ENCODE measurements at regions not wholly inside any gene's neighbourhood (a gene's known extent, or its start where the extent isn't known, plus 50 kb on each side); places are given as distances from the start of the nearest gene placed in this dataset.

GRCh38 chr18:22467760-22468553 lies 50.2 kb upstream of the CTAGE1 start:
- TF ChIP-seq, protein P1, sequence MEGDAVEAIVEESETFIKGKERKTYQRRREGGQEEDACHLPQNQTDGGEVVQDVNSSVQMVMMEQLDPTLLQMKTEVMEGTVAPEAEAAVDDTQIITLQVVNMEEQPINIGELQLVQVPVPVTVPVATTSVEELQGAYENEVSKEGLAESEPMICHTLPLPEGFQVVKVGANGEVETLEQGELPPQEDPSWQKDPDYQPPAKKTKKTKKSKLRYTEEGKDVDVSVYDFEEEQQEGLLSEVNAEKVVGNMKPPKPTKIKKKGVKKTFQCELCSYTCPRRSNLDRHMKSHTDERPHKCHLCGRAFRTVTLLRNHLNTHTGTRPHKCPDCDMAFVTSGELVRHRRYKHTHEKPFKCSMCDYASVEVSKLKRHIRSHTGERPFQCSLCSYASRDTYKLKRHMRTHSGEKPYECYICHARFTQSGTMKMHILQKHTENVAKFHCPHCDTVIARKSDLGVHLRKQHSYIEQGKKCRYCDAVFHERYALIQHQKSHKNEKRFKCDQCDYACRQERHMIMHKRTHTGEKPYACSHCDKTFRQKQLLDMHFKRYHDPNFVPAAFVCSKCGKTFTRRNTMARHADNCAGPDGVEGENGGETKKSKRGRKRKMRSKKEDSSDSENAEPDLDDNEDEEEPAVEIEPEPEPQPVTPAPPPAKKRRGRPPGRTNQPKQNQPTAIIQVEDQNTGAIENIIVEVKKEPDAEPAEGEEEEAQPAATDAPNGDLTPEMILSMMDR (IDR thresholded peaks at IDR 0.05; ENCODE audit: low read length) = no peak
- TF ChIP-seq EZH2 (optimal IDR thresholded peaks at IDR 0.05; ENCODE audit: low read depth, low read length) (no peak), EZH2phosphoT487 (IDR thresholded peaks at IDR 0.05; ENCODE audit: low read length) (no peak)

All from MM.1S (cell line).